GM21576 (cell line): ENCODE measurements at regions not wholly inside any gene's neighbourhood (a gene's known extent, or its start where the extent isn't known, plus 50 kb on each side); places are given as distances from the start of the nearest gene placed in this dataset.

Source experiments
- ATAC-seq: cut with Tn5 transposase; IDR thresholded peaks from one replicate; pipeline ENCODE4 v1.9.1; 2021; ENCODE audit warnings: mild to moderate bottlenecking, moderate library complexity; ENCODE audit not compliant: unreplicated experiment

GRCh38 chr2:64396551-64396950 is 57.4 kb upstream of the LGALSL start:
- ATAC-seq = no peak

- no peak for ATAC-seq
Observed at GRCh38 chr2:64398516-64399129, 55.3 kb upstream of the LGALSL start.

GRCh38 chr2:64399521-64399920 is 54.4 kb upstream of the LGALSL start:
- no peak for ATAC-seq

- ATAC-seq = no peak
Observed at GRCh38 chr2:64400105-64400728, 53.7 kb upstream of the LGALSL start.

GRCh38 chr2:64400733-64401528 is 53.0 kb upstream of the LGALSL start:
- no peak for ATAC-seq

GRCh38 chr2:64401529-64401880 is 52.5 kb upstream of the LGALSL start:
- ATAC-seq = no peak

- no peak for ATAC-seq
Observed at GRCh38 chr2:64402876-64403275, 51.1 kb upstream of the LGALSL start.

- no peak for ATAC-seq
Observed at GRCh38 chr2:64403426-64403825, 50.5 kb upstream of the LGALSL start.

GRCh38 chr2:64404002-64404731 is 49.8 kb upstream of the LGALSL start:
- ATAC-seq = no peak
